ENCODE measurements at regions not wholly inside any gene's neighbourhood (a gene's known extent, or its start where the extent isn't known, plus 50 kb on each side); places are given as distances from the start of the nearest gene placed in this dataset.

DNA sequence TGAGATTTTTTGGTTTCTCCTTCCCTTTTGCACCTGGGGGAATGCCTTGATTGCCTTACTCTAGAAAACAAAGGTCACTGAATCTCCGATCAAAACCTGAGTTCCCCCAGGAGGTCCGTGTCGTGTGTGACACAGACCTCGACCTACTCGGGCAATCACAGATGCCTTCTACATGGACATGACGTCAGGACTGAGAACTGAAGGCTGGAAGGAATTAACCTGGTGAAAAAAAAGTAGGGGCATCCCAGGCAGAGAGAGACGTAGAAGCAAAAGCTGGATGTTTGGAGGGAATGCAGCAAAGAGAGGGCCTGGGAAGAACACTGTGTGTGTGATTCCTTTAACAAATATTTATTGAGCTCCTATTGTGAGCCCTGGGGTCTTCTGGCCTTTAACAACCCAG lies 178.0 kb downstream of the PRDM2 start:
- H2AFZ ChIP-seq (ENCODE audit: control insufficient read depth, low read length) = no peak overlapping the region
- no peak overlapping the region for H3K4me2 ChIP-seq (ENCODE audit: control insufficient read depth, extremely low read depth, insufficient read depth, low read depth, low read length)
- H3K9ac ChIP-seq (ENCODE audit: control insufficient read depth, extremely low read depth, insufficient read depth, low read length) = no peak overlapping the region
- no peaks in the 10 kb centered on the region for H3K79me2 ChIP-seq (ENCODE audit: control insufficient read depth, insufficient read depth, low read length)
- no peaks in the 10 kb centered on the region for H3K4me1 ChIP-seq (ENCODE audit: control insufficient read depth, extremely low read depth, insufficient read depth, low read length)
- H3K9me3 ChIP-seq (ENCODE audit: control insufficient read depth, low read depth, low read length) = no peaks in the 10 kb centered on the region
- H3K27ac ChIP-seq (ENCODE audit: control insufficient read depth, insufficient read depth, low read length) = no peak overlapping the region
- FAIRE-seq (no peak), DNase-seq (ENCODE audit: low read depth, low spot score) (no peak)
- H3K4me3 ChIP-seq (ENCODE audit: control insufficient read depth in 2 of 3, extremely low read depth in 1 of 3, insufficient read depth in 2 of 3, low read depth in 1 of 3, low read length in 3 of 3) = no peak overlapping the region
- no peaks in the 10 kb centered on the region for H3K27me3 ChIP-seq (ENCODE audit: control insufficient read depth, extremely low read depth, insufficient read depth, low read length)
- no peaks in the 10 kb centered on the region for H4K20me1 ChIP-seq (ENCODE audit: control insufficient read depth, extremely low read depth, insufficient read depth, low read length)
- TF ChIP-seq EZH2 (IDR thresholded peaks at IDR 0.05; ENCODE audit: low read length) = no peak
- no peak for TF ChIP-seq CTCF (optimal IDR thresholded peaks at IDR 0.05 in 1 of 3, IDR thresholded peaks at IDR 0.05 in 1 of 3, conservative IDR thresholded peaks at IDR 0.05 in 1 of 3; ENCODE audit: extremely low read depth in 1 of 3, insufficient read depth in 2 of 3, low read length in 3 of 3)
- H3K36me3 ChIP-seq (ENCODE audit: control insufficient read depth in 2 of 2, extremely low read depth in 1 of 2, insufficient read depth in 2 of 2, low read length in 2 of 2) = no peaks in the 10 kb centered on the region
- dilution Hi-C loops (cut with MboI; ENCODE audit: extremely low pct_ligation_motif_present, low sequenced_read_pairs) = no loop called here
- no peaks in the 10 kb centered on the region for H3K9me1 ChIP-seq (ENCODE audit: control insufficient read depth, extremely low read depth, insufficient read depth, low read length)

DNA sequence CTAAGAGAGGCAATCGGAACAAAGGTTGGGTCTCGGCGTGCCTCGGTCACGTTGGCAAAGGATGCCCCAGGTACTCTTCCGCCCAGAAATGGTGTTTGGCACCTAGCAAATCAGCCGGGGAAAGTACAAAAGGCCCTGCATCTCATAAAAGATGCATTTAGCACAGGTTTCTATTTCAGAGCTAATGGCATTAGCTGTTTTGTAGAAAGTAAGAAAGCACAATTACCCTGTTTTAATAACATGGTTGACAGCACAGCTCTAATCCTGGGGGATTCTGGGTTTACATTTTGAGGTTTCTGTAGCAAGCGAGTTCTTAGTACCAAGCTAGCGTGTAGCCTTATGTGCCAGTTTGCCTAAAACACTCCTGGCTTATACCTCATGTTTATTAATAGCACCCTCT lies 178.5 kb downstream of the PRDM2 start:
- H3K9me1 ChIP-seq (ENCODE audit: control insufficient read depth, extremely low read depth, insufficient read depth, low read length) = no peaks in the 10 kb centered on the region
- no peaks in the 10 kb centered on the region for H3K9me3 ChIP-seq (ENCODE audit: control insufficient read depth, low read depth, low read length)

More for the DNA sequence above, 178.5 kb downstream of the PRDM2 start:
- TF ChIP-seq EZH2 (IDR thresholded peaks at IDR 0.05; ENCODE audit: low read length) = no peak
- TF ChIP-seq CTCF (optimal IDR thresholded peaks at IDR 0.05 in 1 of 3, IDR thresholded peaks at IDR 0.05 in 1 of 3, conservative IDR thresholded peaks at IDR 0.05 in 1 of 3; ENCODE audit: extremely low read depth in 1 of 3, insufficient read depth in 2 of 3, low read length in 3 of 3) = no peak
- H3K36me3 ChIP-seq (ENCODE audit: control insufficient read depth in 2 of 2, extremely low read depth in 1 of 2, insufficient read depth in 2 of 2, low read length in 2 of 2) = no peaks in the 10 kb centered on the region
- dilution Hi-C loops (cut with MboI; ENCODE audit: extremely low pct_ligation_motif_present, low sequenced_read_pairs) = no loop called here
- DNase-seq (ENCODE audit: low read depth, low spot score) (no peak), FAIRE-seq (no peak)
- no peak overlapping the region for H2AFZ ChIP-seq (ENCODE audit: control insufficient read depth, low read length)
- H3K4me1 ChIP-seq (ENCODE audit: control insufficient read depth, extremely low read depth, insufficient read depth, low read length) = no peaks in the 10 kb centered on the region
- H4K20me1 ChIP-seq (ENCODE audit: control insufficient read depth, extremely low read depth, insufficient read depth, low read length) = no peaks in the 10 kb centered on the region
- H3K79me2 ChIP-seq (ENCODE audit: control insufficient read depth, insufficient read depth, low read length) = no peaks in the 10 kb centered on the region
- no peak overlapping the region for H3K9ac ChIP-seq (ENCODE audit: control insufficient read depth, extremely low read depth, insufficient read depth, low read length)
- no peaks in the 10 kb centered on the region for H3K27me3 ChIP-seq (ENCODE audit: control insufficient read depth, extremely low read depth, insufficient read depth, low read length)
- H3K27ac ChIP-seq (ENCODE audit: control insufficient read depth, insufficient read depth, low read length) = no peak overlapping the region
- no peak overlapping the region for H3K4me2 ChIP-seq (ENCODE audit: control insufficient read depth, extremely low read depth, insufficient read depth, low read depth, low read length)
- H3K4me3 ChIP-seq (ENCODE audit: control insufficient read depth in 2 of 3, extremely low read depth in 1 of 3, insufficient read depth in 2 of 3, low read depth in 1 of 3, low read length in 3 of 3) = no peak overlapping the region
